ENCODE measurements at regions not wholly inside any gene's neighbourhood (a gene's known extent, or its start where the extent isn't known, plus 50 kb on each side); places are given as distances from the start of the nearest gene placed in this dataset.

GRCh38 chr3:17836919-17837318, 94.5 kb upstream of the TBC1D5 start:
- TF ChIP-seq EZH2phosphoT487 (IDR thresholded peaks at IDR 0.05; ENCODE audit: unreplicated experiment) = no peak
- TF ChIP-seq, protein P1, sequence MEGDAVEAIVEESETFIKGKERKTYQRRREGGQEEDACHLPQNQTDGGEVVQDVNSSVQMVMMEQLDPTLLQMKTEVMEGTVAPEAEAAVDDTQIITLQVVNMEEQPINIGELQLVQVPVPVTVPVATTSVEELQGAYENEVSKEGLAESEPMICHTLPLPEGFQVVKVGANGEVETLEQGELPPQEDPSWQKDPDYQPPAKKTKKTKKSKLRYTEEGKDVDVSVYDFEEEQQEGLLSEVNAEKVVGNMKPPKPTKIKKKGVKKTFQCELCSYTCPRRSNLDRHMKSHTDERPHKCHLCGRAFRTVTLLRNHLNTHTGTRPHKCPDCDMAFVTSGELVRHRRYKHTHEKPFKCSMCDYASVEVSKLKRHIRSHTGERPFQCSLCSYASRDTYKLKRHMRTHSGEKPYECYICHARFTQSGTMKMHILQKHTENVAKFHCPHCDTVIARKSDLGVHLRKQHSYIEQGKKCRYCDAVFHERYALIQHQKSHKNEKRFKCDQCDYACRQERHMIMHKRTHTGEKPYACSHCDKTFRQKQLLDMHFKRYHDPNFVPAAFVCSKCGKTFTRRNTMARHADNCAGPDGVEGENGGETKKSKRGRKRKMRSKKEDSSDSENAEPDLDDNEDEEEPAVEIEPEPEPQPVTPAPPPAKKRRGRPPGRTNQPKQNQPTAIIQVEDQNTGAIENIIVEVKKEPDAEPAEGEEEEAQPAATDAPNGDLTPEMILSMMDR (conservative IDR thresholded peaks at IDR 0.05; ENCODE audit: low read depth in 2 of 2) = no peak
- TF ChIP-seq, protein P2, sequence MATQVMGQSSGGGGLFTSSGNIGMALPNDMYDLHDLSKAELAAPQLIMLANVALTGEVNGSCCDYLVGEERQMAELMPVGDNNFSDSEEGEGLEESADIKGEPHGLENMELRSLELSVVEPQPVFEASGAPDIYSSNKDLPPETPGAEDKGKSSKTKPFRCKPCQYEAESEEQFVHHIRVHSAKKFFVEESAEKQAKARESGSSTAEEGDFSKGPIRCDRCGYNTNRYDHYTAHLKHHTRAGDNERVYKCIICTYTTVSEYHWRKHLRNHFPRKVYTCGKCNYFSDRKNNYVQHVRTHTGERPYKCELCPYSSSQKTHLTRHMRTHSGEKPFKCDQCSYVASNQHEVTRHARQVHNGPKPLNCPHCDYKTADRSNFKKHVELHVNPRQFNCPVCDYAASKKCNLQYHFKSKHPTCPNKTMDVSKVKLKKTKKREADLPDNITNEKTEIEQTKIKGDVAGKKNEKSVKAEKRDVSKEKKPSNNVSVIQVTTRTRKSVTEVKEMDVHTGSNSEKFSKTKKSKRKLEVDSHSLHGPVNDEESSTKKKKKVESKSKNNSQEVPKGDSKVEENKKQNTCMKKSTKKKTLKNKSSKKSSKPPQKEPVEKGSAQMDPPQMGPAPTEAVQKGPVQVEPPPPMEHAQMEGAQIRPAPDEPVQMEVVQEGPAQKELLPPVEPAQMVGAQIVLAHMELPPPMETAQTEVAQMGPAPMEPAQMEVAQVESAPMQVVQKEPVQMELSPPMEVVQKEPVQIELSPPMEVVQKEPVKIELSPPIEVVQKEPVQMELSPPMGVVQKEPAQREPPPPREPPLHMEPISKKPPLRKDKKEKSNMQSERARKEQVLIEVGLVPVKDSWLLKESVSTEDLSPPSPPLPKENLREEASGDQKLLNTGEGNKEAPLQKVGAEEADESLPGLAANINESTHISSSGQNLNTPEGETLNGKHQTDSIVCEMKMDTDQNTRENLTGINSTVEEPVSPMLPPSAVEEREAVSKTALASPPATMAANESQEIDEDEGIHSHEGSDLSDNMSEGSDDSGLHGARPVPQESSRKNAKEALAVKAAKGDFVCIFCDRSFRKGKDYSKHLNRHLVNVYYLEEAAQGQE (IDR thresholded peaks at IDR 0.05; ENCODE audit: unreplicated experiment) = no peak
- no peak for TF ChIP-seq POLR2AphosphoS5 (IDR thresholded peaks at IDR 0.05; ENCODE audit: low read depth)
- no peak for TF ChIP-seq EZH2 (IDR thresholded peaks at IDR 0.05; ENCODE audit: low read depth, unreplicated experiment)
- TF ChIP-seq JUNB (IDR thresholded peaks at IDR 0.05; ENCODE audit: unreplicated experiment) = no peak
- TF ChIP-seq STAT1 (IDR thresholded peaks at IDR 0.05; ENCODE audit: unreplicated experiment) = no peak
- TF ChIP-seq CREB1 (CRISPR knock-in tag; IDR thresholded peaks at IDR 0.05; ENCODE audit: low read depth) = no peak
